Hepatocyte (in vitro differentiated cells): ENCODE measurements at regions not wholly inside any gene's neighbourhood (a gene's known extent, or its start where the extent isn't known, plus 50 kb on each side); places are given as distances from the start of the nearest gene placed in this dataset.

Experiments used
- EZH2 ChIP-seq: fragments of 200-600 bp; sonication (generic); IDR thresholded peaks from 2 replicates; pipeline ENCODE4 v1.6.1; 2016; ENCODE audit warnings: antibody characterized with exemption, mild to moderate bottlenecking, borderline replicate concordance
- EZH2phosphoT487 ChIP-seq: fragments of 200-600 bp; sonication (generic); IDR thresholded peaks from one replicate; pipeline ENCODE4 v1.6.1; 2018; ENCODE audit warnings: antibody characterized with exemption, mild to moderate bottlenecking, low read depth, moderate library complexity; ENCODE audit not compliant: unreplicated experiment, severe bottlenecking
- TF ChIP-seq, protein P1 (sequence below): fragments of 200-600 bp; sonication (generic); IDR thresholded peaks from 2 replicates; pipeline ENCODE4 v1.5.1; 2016; ENCODE audit warnings: antibody characterized with exemption, mild to moderate bottlenecking; ENCODE audit not compliant: poor library complexity

DNA sequence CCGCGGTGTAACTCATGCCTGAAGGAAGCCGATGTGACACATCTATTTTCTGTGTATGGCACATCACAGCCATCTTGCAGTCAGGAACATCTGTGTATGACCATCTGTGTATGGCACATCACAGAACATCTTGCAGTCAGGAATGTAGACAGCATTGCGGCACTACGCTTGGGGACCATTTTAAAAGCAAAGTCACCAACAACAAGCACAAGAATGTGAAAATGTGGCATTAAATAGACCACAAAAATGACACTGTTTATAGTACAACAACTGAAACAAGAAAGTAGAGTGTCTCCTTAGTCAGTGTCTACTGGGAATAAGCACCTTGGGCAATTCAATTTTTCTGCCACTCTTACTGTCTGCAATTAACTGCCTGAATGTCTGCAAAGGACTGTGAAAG, 124.4 kb downstream of the HGF start:
- TF ChIP-seq, protein P1, sequence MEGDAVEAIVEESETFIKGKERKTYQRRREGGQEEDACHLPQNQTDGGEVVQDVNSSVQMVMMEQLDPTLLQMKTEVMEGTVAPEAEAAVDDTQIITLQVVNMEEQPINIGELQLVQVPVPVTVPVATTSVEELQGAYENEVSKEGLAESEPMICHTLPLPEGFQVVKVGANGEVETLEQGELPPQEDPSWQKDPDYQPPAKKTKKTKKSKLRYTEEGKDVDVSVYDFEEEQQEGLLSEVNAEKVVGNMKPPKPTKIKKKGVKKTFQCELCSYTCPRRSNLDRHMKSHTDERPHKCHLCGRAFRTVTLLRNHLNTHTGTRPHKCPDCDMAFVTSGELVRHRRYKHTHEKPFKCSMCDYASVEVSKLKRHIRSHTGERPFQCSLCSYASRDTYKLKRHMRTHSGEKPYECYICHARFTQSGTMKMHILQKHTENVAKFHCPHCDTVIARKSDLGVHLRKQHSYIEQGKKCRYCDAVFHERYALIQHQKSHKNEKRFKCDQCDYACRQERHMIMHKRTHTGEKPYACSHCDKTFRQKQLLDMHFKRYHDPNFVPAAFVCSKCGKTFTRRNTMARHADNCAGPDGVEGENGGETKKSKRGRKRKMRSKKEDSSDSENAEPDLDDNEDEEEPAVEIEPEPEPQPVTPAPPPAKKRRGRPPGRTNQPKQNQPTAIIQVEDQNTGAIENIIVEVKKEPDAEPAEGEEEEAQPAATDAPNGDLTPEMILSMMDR: no peak
- no peak for TF ChIP-seq EZH2
- no peak for TF ChIP-seq EZH2phosphoT487
